HL-60 (cell line): ENCODE measurements at regions not wholly inside any gene's neighbourhood (a gene's known extent, or its start where the extent isn't known, plus 50 kb on each side); places are given as distances from the start of the nearest gene placed in this dataset.

Experiments
- CTCF ChIP-seq: IDR thresholded peaks from one replicate; pipeline ENCODE4 v1.5.1; 2011; ENCODE audit warnings: low read length, control low read depth, inconsistent platforms; ENCODE audit not compliant: insufficient read depth
- GABPA ChIP-seq: IDR thresholded peaks from 2 replicates; pipeline ENCODE4 v1.6.1; 2012; ENCODE audit warnings: low read depth
- POLR2AphosphoS5 ChIP-seq: IDR thresholded peaks from 2 replicates; pipeline ENCODE4 v1.6.1; 2012; ENCODE audit warnings: low read depth
- REST ChIP-seq: IDR thresholded peaks from 2 replicates; pipeline ENCODE4 v1.6.1; 2012; ENCODE audit warnings: low read depth; ENCODE audit not compliant: insufficient replicate concordance

GRCh38 chr17:77721846-77722160 is 236.7 kb upstream of the TNRC6C start:
- TF ChIP-seq CTCF: no peak
- no peak for TF ChIP-seq REST
- TF ChIP-seq POLR2AphosphoS5: no peak
- TF ChIP-seq GABPA: no peak
